HFF-Myc (cell line): ENCODE measurements at regions not wholly inside any gene's neighbourhood (a gene's known extent, or its start where the extent isn't known, plus 50 kb on each side); places are given as distances from the start of the nearest gene placed in this dataset.

Source experiments
- DNase-seq: peaks from one replicate; pipeline ENCODE4 v3.0.0-alpha.2; 2011; ENCODE audit warnings: low read depth; ENCODE audit errors: extremely low read depth
- H3K4me3 ChIP-seq: replicated peaks from 2 replicates; pipeline ENCODE4 v1.5.1; 2011; ENCODE audit warnings: low read depth, mild to moderate bottlenecking, control low read depth, low read length
- CTCF ChIP-seq: IDR thresholded peaks from 2 replicates; pipeline ENCODE4 v1.5.1; 2012; ENCODE audit warnings: mild to moderate bottlenecking, low read depth, low read length, control low read depth; ENCODE audit errors: missing control alignments

- DNase-seq, result no peak
- no peak for TF ChIP-seq CTCF
- no peak overlapping the region for H3K4me3 ChIP-seq
These were observed 98.3 kb downstream of the MRPL36 start for GRCh38 chr5:1701216-1701864.

DNA sequence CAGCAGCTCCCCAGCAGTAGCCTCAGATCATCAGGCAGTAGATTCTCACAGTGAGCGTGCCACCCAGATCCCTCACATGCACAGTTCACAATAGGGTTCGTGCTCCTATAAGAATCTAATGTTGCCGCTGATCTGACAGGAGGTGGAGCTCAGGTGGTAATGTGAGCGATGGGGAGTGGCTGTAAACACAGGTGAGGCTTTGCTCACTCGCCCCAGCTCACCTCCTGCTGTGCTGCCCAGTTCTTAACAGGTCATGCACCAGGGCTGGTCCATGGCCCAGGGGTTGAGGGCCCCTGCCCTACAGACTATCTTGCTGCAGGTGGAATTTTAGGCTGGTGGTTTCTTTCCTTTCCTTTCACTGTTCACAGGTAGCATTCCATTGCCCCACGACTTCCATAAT, 100.2 kb downstream of the MRPL36 start:
- no peak overlapping the region for H3K4me3 ChIP-seq
- TF ChIP-seq CTCF, result no peak
- DNase-seq, result no peak

DNA sequence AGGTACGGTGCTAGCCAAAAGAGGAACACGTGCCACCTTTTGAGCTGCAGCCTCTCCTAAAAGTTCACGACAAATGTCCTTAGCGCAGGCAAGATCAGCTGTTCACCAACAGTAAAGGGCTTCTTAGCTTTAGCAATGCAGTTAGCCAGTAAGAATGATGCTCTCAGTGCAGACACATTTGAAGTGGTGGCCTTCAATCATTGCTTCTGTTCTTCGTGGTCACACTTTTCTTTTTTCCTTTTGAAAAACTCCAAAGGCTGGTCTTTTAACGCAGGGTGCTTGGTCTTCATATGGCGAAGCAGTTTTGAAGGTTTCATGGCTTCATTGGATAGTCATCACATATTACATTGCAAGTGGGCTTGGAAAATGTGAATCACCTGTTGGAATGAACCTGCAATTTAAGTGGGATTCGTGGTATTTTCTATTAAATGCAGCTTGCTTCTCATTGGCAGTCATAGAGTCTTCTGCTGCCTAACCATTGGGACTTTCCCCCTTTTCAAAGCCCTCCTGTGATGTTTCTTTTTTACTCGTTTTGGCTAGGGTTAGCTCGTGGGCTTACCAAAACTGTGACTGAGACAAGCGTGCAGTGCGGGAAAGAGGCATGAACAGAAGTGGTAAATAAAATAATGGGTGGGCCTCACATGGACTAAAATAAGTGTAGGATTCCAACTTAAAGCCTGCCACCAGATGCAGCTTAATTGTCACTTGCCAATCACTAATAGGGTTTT, 100.9 kb downstream of the MRPL36 start:
- H3K4me3 ChIP-seq, result no peak overlapping the region
- DNase-seq, result no peak
- TF ChIP-seq CTCF, result no peak

DNA sequence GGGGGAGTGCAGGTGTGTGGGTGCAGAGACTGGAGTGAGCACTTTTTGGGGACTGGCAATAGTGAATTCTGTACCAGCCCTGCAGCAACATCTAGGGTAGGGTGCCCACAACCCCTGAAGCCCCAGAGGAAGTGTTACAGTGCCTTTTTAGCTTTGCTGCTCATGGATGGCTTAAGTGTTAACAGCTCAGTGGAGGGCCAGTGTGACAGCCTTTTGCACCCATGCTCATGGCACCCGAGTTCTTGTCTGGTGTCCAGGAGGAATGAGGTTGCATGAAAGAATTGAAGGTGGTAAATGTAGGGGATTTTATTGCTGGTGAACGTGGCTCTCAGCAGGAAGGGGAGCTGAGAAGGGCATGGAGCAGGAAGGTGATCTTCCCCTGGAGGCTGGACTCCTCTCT, 107.3 kb downstream of the MRPL36 start:
- H3K4me3 ChIP-seq, result no peak overlapping the region
- no peak for DNase-seq
- no peak for TF ChIP-seq CTCF

DNA sequence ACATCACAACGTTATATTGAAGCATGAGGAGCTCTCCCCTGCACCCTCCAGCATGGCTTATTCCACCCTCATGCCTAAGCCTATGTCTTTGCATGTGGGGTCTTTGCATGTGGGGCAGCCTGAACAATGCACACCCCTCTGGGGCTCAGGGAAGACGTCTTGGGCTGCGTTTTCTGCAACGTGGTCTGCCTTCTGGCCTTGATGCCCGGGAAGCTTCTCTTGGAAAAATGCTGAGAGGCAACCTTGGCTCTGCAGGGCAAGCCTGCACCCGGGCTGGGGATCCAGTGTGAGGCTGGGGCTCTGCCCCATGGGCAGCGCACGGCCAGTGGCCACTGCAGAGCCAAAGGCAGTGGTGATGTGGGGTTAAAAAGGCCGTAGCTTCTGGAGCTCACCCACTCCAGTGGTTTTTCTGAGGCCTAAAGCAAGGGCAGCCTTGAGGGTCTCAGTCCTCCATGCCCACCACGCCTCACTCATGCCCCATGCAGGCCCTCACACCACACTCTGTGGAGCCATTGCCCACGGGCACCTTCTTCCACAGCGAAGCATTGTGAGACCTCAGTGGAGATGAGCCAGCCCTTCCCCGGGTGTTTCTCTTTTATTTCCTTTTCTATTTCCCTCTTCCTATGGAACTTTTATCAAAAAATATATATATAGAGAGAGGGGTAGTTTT, 112.2 kb downstream of the MRPL36 start:
- no peak overlapping the region for H3K4me3 ChIP-seq
- TF ChIP-seq CTCF, result no peak
- no peak for DNase-seq

DNA sequence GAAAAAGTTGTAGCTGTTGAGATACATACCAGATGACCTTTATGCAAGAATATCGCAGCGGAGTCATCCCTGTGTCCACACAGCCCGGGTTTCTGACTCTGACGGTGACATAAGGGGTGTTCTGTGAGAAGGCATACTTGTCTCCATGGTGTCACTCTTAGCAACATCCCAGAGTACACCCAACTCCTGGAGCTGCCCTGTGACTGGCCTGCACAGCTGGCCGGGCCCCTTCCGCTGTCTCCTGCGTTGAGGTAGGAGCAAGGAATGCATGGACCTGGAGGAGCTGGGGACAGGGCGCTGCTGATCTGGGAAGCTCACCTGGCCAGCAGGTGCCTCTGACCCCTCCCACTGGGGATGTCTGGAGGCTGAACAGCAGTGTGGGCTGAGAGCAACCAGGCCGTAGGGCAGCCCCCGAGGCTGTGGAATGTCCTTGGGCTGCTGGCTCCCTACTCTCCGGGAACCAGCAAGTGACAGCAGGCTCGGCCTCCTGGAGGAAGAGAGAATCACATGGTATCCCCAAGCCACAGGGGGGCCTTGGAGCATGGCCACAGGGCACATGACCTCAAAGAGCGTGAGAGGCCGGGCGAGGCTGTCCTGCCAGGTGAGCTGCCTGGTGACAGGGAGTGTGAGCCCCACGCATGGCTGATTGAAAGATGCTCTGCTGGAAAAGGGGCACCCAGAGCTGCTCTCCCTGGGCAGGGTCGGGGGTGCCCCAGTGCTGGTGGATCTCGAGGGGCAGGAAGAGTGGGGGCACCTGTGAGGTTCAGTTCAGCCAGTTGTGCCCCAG, 113.4 kb downstream of the MRPL36 start:
- no peak for DNase-seq
- H3K4me3 ChIP-seq, result no peak overlapping the region
- TF ChIP-seq CTCF, result no peak
